ENCODE measurements at regions not wholly inside any gene's neighbourhood (a gene's known extent, or its start where the extent isn't known, plus 50 kb on each side); places are given as distances from the start of the nearest gene placed in this dataset.
"Not testable (repeated sequence)": the region's sequence is repeated elsewhere in the genome, so short reads cannot be mapped to it uniquely, and the experiment has no call there.

- DNase-seq = no peak
Observed at GRCh38 chr5:126031989-126032716, 391.1 kb upstream of the GRAMD2B start.

GRCh38 chr5:126043688-126044087, 379.5 kb upstream of the GRAMD2B start:
- DNase-seq = peak in 1 of 5 experiments; percentile 74

GRCh38 chr5:126044111-126044668, 379.0 kb upstream of the GRAMD2B start:
- peak in 1 of 5 experiments; percentile 94 for DNase-seq

- DNase-seq = peak in 1 of 5 experiments; percentile 30
Observed at GRCh38 chr5:126044931-126045565, 378.2 kb upstream of the GRAMD2B start.

GRCh38 chr5:126046318-126046717, 376.9 kb upstream of the GRAMD2B start:
- no peak for DNase-seq

GRCh38 chr5:126046846-126047571, 376.2 kb upstream of the GRAMD2B start:
- peak in 1 of 5 experiments; percentile 19 for DNase-seq

- peak in 1 of 5 experiments; percentile 82 for DNase-seq
Observed at GRCh38 chr5:126052120-126052519, 371.1 kb upstream of the GRAMD2B start.

GRCh38 chr5:126052791-126053190, 370.4 kb upstream of the GRAMD2B start:
- DNase-seq = peak in 1 of 5 experiments; percentile 90

GRCh38 chr5:126053630-126054029, 369.6 kb upstream of the GRAMD2B start:
- peak in 1 of 5 experiments; percentile 78 for DNase-seq

GRCh38 chr5:126054577-126055347, 368.4 kb upstream of the GRAMD2B start:
- DNase-seq = peak in 1 of 5 experiments; percentile 8

- DNase-seq = peak in 1 of 5 experiments; percentile 16
Observed at GRCh38 chr5:126055348-126055729, 367.9 kb upstream of the GRAMD2B start.

- DNase-seq = no peak
Observed at GRCh38 chr5:126056352-126056751, 366.9 kb upstream of the GRAMD2B start.

- no peak for DNase-seq
Observed at GRCh38 chr5:126056851-126057622, 366.2 kb upstream of the GRAMD2B start.

- DNase-seq = not testable (repeated sequence)
Observed at GRCh38 chr5:126058392-126058791, 364.8 kb upstream of the GRAMD2B start.

- DNase-seq = no peak
Observed at GRCh38 chr5:126062398-126063221, 360.6 kb upstream of the GRAMD2B start.

GRCh38 chr5:126065061-126065460, 358.1 kb upstream of the GRAMD2B start:
- DNase-seq = no peak

GRCh38 chr5:126066836-126067235, 356.4 kb upstream of the GRAMD2B start:
- no peak for DNase-seq

- no peak for DNase-seq
Observed at GRCh38 chr5:126067404-126067803, 355.8 kb upstream of the GRAMD2B start.

GRCh38 chr5:126069329-126069728, 353.9 kb upstream of the GRAMD2B start:
- no peak for DNase-seq

- no peak for DNase-seq
Observed at GRCh38 chr5:126070481-126070880, 352.7 kb upstream of the GRAMD2B start.

GRCh38 chr5:126074538-126074937, 348.7 kb upstream of the GRAMD2B start:
- DNase-seq = no peak

Measured in T-helper 2 cell (primary cell).